CD4-positive, alpha-beta memory T cell (primary cell): ENCODE measurements at regions not wholly inside any gene's neighbourhood (a gene's known extent, or its start where the extent isn't known, plus 50 kb on each side); places are given as distances from the start of the nearest gene placed in this dataset.

Experiments
- CTCF ChIA-PET: fragments of 350-600 bp; sonication (Branson Sonifier 250); formaldehyde crosslinking; loops from one replicate; lab custom pipeline; 2021; ENCODE audit warnings: inconsistent platforms; ENCODE audit not compliant: partially characterized antibody; lab: Charles Lee
- POLR2A ChIA-PET: fragments of 350-600 bp; sonication (Branson Sonifier 250); formaldehyde crosslinking; loops from one replicate; lab custom pipeline; 2021; ENCODE audit not compliant: partially characterized antibody; lab: Charles Lee
- DNase-seq, 5 donors: peaks; one replicate each; pipeline versions ENCODE4 v3.0.0 to v3.0.0-alpha.2; 2020 to 2022; ENCODE audit warnings: mixed read lengths in 1 of 5
- H3K27ac ChIP-seq: one replicate; pipeline ENCODE4 v1.7.0; 2013; ENCODE audit warnings: low read depth, low read length
- H3K27me3 ChIP-seq: 2 replicates; pipeline ENCODE4 v1.7.0; 2013; ENCODE audit warnings: mild to moderate bottlenecking, low read length, moderate library complexity; ENCODE audit not compliant: insufficient read depth
- H3K36me3 ChIP-seq: 2 replicates; pipeline ENCODE4 v1.7.0; 2013; ENCODE audit warnings: mild to moderate bottlenecking, low read length, moderate library complexity; ENCODE audit not compliant: insufficient read depth
- H3K4me1 ChIP-seq: 2 replicates; pipeline ENCODE4 v1.7.0; 2013; ENCODE audit warnings: mild to moderate bottlenecking, low read length, moderate library complexity; ENCODE audit not compliant: insufficient read depth
- H3K4me3 ChIP-seq, 2 donors: one replicate each; pipeline ENCODE4 v1.7.0; 2013; ENCODE audit warnings: low read length in 2 of 2, mild to moderate bottlenecking in 1 of 2
- H3K9me3 ChIP-seq, 2 donors: one replicate each; pipeline ENCODE4 v1.7.0; 2013; ENCODE audit warnings: low read length in 2 of 2, control low read depth in 1 of 2; ENCODE audit not compliant: control insufficient read depth in 1 of 2
- H3K27ac Mint-ChIP-seq, 7 donors: one replicate each; pipeline ENCODE4 v1.8.0; 2020 to 2021; ENCODE audit warnings: mixed read lengths in 7 of 7, mild to moderate bottlenecking in 6 of 7, inconsistent platforms in 3 of 7, moderate library complexity in 3 of 7
- H3K27me3 Mint-ChIP-seq, 2 donors: one replicate each; pipeline ENCODE4 v1.8.0; 2020 to 2021; ENCODE audit warnings: mixed read lengths in 2 of 2
- H3K36me3 Mint-ChIP-seq, 2 donors: one replicate each; pipeline ENCODE4 v1.8.0; 2020 to 2021; ENCODE audit warnings: mixed read lengths in 2 of 2, inconsistent platforms in 1 of 2, mild to moderate bottlenecking in 1 of 2
- H3K4me1 Mint-ChIP-seq, 4 donors: one replicate each; pipeline ENCODE4 v1.8.0; 2020 to 2021; ENCODE audit warnings: mixed read lengths in 4 of 4, mild to moderate bottlenecking in 1 of 4
- H3K4me3 Mint-ChIP-seq, 8 donors: one replicate each; pipeline ENCODE4 v1.8.0; 2020 to 2021; ENCODE audit warnings: mixed read lengths in 8 of 8, mild to moderate bottlenecking in 7 of 8, moderate library complexity in 6 of 8, inconsistent platforms in 3 of 8
- H3K9me3 Mint-ChIP-seq, 8 donors: one replicate each; pipeline ENCODE4 v1.8.0; 2020 to 2021; ENCODE audit warnings: mixed read lengths in 8 of 8, mild to moderate bottlenecking in 5 of 8, inconsistent platforms in 3 of 8, moderate library complexity in 1 of 8
- intact Hi-C: fragments of 100-400 bp; cut with micrococcal nuclease; formaldehyde crosslinking; loops from one replicate; pipeline ENCODE4 v1.15.1; 2023

GRCh38 chrX:15160558-15161095, 109.3 kb downstream of the ASB9 start:
- no peak overlapping the region for H3K4me3 Mint-ChIP-seq
- no peaks in the 10 kb centered on the region for H3K36me3 Mint-ChIP-seq
- H3K27me3 Mint-ChIP-seq: no peaks in the 10 kb centered on the region
- Histone ChIP-seq H3K9me3 (no peaks in the 10 kb centered on the region), H3K27me3 (no peaks in the 10 kb centered on the region), H3K27ac (no peak overlapping the region), H3K36me3 (no peaks in the 10 kb centered on the region), H3K4me3 (no peak overlapping the region), H3K4me1 (peaks cover 35% of the 10 kb centered on the region)
- DNase-seq: no peak
- intact Hi-C loops: no loop called here
- ChIA-PET CTCF (no interaction called here), POLR2A (no interaction called here)
- no peaks in the 10 kb centered on the region for H3K9me3 Mint-ChIP-seq
- peaks cover 21 to 49% (median 34%) of the 10 kb centered on the region in 4 donors for H3K4me1 Mint-ChIP-seq
- H3K27ac Mint-ChIP-seq: peak overlapping the region in 1 of 7 donors; percentile 29

- POLR2A ChIA-PET: no interaction called here
- Histone ChIP-seq H3K36me3 (no peaks in the 10 kb centered on the region), H3K9me3 (no peaks in the 10 kb centered on the region), H3K4me1 (peaks cover 35% of the 10 kb centered on the region), H3K27me3 (no peaks in the 10 kb centered on the region), H3K27ac (peak overlapping the region; percentile 54), H3K4me3 (peak overlapping the region; percentile 9 to 41)
- Mint-ChIP-seq H3K4me3 (peak overlapping the region; percentile 73 to 93 (median 86)), H3K9me3 (no peaks in the 10 kb centered on the region), H3K4me1 (peaks cover 21 to 54% (median 34%) of the 10 kb centered on the region in 4 donors), H3K27me3 (no peaks in the 10 kb centered on the region), H3K36me3 (no peaks in the 10 kb centered on the region), H3K27ac (peak overlapping the region; percentile 85 to 94 (median 90))
- intact Hi-C loops: loop anchor here (1.0 to 2.0 kb wide), 2 partner anchors 8 to 46 kb away; no protein-coding TSS in a partner anchor
- CTCF ChIA-PET: interaction anchor here (2.0 kb wide), 1 partner anchor 15 kb away, joined by 7 read pairs; no protein-coding TSS in a partner anchor
- peak in 4 of 5 donors; percentile 16 to 42 (median 35) for DNase-seq
Measured at GRCh38 chrX:15158736-15159406, 111.0 kb downstream of the ASB9 start.

- CTCF ChIA-PET: interaction anchor here (2.0 kb wide), 1 partner anchor 15 kb away, joined by 7 read pairs; no protein-coding TSS in a partner anchor
- intact Hi-C loops: loop anchor here (2.0 kb wide), 1 partner anchor 46 kb away; no protein-coding TSS in a partner anchor
Measured at GRCh38 chrX:15158350-15158735, 111.5 kb downstream of the ASB9 start.

DNA sequence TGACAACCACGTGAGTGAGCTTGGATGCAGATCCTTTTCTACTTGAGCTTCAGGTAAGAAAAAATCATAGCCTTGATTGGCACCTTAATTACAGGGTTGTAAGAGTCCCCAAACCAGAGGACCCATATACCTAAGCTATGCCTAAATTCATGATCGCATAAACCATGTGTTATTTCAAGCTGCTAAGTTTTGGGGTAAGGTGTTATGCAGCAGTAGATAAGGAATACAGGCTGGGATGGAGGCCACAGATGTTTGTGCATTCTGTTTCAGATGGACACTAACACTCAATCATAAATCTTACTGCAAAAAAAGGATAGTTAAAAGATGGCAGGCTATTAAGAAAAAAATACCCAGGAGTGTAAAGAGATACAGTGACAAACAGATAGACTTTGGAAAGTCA, 112.3 kb downstream of the ASB9 start:
- H3K9me3 ChIP-seq: no peaks in the 10 kb centered on the region
- no peaks in the 10 kb centered on the region for H3K36me3 Mint-ChIP-seq
- H3K27ac ChIP-seq: no peak overlapping the region
- no peaks in the 10 kb centered on the region for H3K27me3 Mint-ChIP-seq
- ChIA-PET CTCF (interaction anchor here (2.0 kb wide), 1 partner anchor 14 kb away, joined by 7 read pairs; no protein-coding TSS in a partner anchor), POLR2A (interaction anchor here (1.0 to 1.1 kb wide), 2 partner anchors 9 to 49 kb away, joined by 3 read pairs; no protein-coding TSS in a partner anchor)
- H3K9me3 Mint-ChIP-seq: no peaks in the 10 kb centered on the region
- peak overlapping the region in 7 of 8 donors; percentile 15 to 79 (median 39) for H3K4me3 Mint-ChIP-seq
- no peaks in the 10 kb centered on the region for H3K27me3 ChIP-seq
- H3K27ac Mint-ChIP-seq: peak overlapping the region in 6 of 7 donors; percentile 47 to 94 (median 80)
- peaks cover 35% of the 10 kb centered on the region for H3K4me1 ChIP-seq
- DNase-seq: no peak
- H3K4me1 Mint-ChIP-seq: peaks cover 21 to 59% (median 34%) of the 10 kb centered on the region in 4 donors
- peak overlapping the region in 1 of 2 donors; percentile 41 for H3K4me3 ChIP-seq
- intact Hi-C loops: loop anchor here (2.0 kb wide), 1 partner anchor 47 kb away; no protein-coding TSS in a partner anchor
- H3K36me3 ChIP-seq: no peaks in the 10 kb centered on the region

More at GRCh38 chrX:15158350-15158735, 111.5 kb downstream of the ASB9 start:
- H3K4me1 ChIP-seq: peaks cover 35% of the 10 kb centered on the region
- Mint-ChIP-seq H3K36me3 (no peaks in the 10 kb centered on the region), H3K27me3 (no peaks in the 10 kb centered on the region), H3K9me3 (no peaks in the 10 kb centered on the region), H3K4me3 (peak overlapping the region; percentile 73 to 93 (median 86)), H3K27ac (peak overlapping the region; percentile 85 to 94 (median 90)), H3K4me1 (peaks cover 21 to 57% (median 34%) of the 10 kb centered on the region in 4 donors)
- H3K36me3 ChIP-seq: no peaks in the 10 kb centered on the region
- POLR2A ChIA-PET: no interaction called here
- DNase-seq: no peak
- peak overlapping the region; percentile 9 to 41 for H3K4me3 ChIP-seq
- H3K27ac ChIP-seq: peak overlapping the region; percentile 54
- no peaks in the 10 kb centered on the region for H3K9me3 ChIP-seq
- no peaks in the 10 kb centered on the region for H3K27me3 ChIP-seq

- peak in 3 of 5 donors; percentile 6 to 42 (median 11) for DNase-seq
- no peaks in the 10 kb centered on the region for H3K9me3 Mint-ChIP-seq
- no peak overlapping the region for H3K27ac ChIP-seq
- CTCF ChIA-PET: interaction anchor here (1.4 kb wide), 1 partner anchor 9 kb away, joined by 4 read pairs; no protein-coding TSS in a partner anchor
- intact Hi-C loops: loop anchor here (1.0 kb wide), 1 partner anchor 8 kb away; no protein-coding TSS in a partner anchor
- no peaks in the 10 kb centered on the region for H3K27me3 ChIP-seq
- H3K27me3 Mint-ChIP-seq: no peaks in the 10 kb centered on the region
- POLR2A ChIA-PET: no interaction called here
- H3K4me1 ChIP-seq: peaks cover 23% of the 10 kb centered on the region
- H3K4me3 Mint-ChIP-seq: peak overlapping the region; percentile 8 to 68 (median 48)
- H3K9me3 ChIP-seq: no peaks in the 10 kb centered on the region
- H3K4me1 Mint-ChIP-seq: peaks cover 15 to 34% (median 22%) of the 10 kb centered on the region in 4 donors
- peak overlapping the region in 3 of 7 donors; percentile 17 to 82 (median 33) for H3K27ac Mint-ChIP-seq
- H3K36me3 ChIP-seq: no peaks in the 10 kb centered on the region
- no peaks in the 10 kb centered on the region for H3K36me3 Mint-ChIP-seq
- H3K4me3 ChIP-seq: peak overlapping the region in 1 of 2 donors; percentile 11
Measured at GRCh38 chrX:15151267-15152186, 118.4 kb downstream of the ASB9 start.

DNA sequence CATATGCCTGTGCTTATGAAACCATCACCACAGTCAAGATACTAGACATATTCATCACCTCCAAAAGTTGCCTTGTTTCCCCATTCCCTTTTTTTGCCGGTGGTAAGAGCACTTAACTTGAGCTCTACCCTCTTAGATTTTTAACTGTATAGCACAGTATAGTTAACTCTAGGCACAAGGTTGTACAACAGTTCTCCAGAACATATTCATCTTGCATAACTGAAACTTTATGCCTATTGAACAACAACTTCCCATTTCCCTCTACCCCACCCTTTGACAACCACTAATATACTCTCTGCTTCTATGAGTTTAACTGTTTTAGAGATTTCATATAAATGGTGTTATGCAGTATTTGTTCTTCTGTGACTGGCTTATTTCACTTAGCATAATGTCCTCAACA, 119.3 kb downstream of the ASB9 start:
- no peak overlapping the region for H3K4me3 Mint-ChIP-seq
- Histone ChIP-seq H3K27me3 (no peaks in the 10 kb centered on the region), H3K4me3 (no peak overlapping the region), H3K4me1 (peaks cover 19% of the 10 kb centered on the region), H3K36me3 (no peaks in the 10 kb centered on the region), H3K27ac (no peak overlapping the region), H3K9me3 (no peaks in the 10 kb centered on the region)
- no peak overlapping the region for H3K27ac Mint-ChIP-seq
- POLR2A ChIA-PET: no interaction called here
- DNase-seq: no peak
- peaks cover 11 to 29% (median 17%) of the 10 kb centered on the region in 4 donors for H3K4me1 Mint-ChIP-seq
- H3K9me3 Mint-ChIP-seq: no peaks in the 10 kb centered on the region
- CTCF ChIA-PET: interaction anchor here (1.4 kb wide), 1 partner anchor 8 kb away, joined by 4 read pairs; no protein-coding TSS in a partner anchor
- H3K36me3 Mint-ChIP-seq: no peaks in the 10 kb centered on the region
- no peaks in the 10 kb centered on the region for H3K27me3 Mint-ChIP-seq
- intact Hi-C loops: no loop called here
